Kidney capillary endothelial cell (primary cell): ENCODE measurements at regions not wholly inside any gene's neighbourhood (a gene's known extent, or its start where the extent isn't known, plus 50 kb on each side); places are given as distances from the start of the nearest gene placed in this dataset.
"Not testable (repeated sequence)": the region's sequence is repeated elsewhere in the genome, so short reads cannot be mapped to it uniquely, and the experiment has no call there.

Experiments used
- DNase-seq: peaks from one replicate; pipeline ENCODE4 v3.0.0-alpha.2; 2018; ENCODE audit warnings: low spot score

DNA sequence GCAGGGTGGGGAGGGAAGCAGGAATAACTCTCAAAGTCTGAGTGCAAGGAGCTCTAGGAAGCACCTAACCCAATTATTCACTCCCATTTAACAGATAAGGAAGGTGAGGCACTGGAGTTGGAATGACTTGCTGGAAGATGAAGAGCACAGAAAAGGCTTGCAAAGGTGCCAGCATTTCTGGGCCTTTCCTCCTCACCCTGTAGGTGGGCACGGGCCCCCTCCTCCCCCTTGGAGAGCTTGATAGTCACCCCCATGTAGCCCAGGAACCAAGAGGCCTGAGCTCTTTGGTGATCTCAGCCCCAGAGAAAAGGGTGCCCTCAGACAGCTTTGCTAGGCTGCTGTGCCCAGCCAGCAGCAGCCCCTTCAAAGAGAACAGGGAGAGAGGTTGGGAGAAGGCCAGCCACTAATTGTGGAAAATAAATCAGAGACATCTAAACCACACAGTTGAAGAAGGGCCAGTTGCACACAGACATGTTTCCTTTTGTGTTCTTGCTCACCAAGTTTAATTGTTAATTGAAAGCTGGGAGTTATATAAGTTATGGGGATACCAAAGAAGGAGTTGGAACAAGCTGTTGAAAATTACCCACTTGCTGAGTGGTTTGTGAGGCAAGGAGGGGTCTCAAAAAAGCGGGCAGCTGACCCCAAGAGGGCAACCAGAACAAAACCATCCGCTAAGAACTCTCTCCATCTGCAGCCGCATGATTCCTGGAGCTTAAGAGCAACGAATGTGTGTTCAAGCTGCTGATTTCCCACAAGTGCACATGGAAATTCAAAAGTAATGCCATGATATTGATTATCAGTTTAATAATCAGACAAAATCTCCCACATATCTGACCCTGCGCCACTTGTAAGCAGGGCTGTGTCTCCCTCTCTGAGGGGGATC is 77.0 kb downstream of the MRPL14 start:
- DNase-seq, result no peak

DNA sequence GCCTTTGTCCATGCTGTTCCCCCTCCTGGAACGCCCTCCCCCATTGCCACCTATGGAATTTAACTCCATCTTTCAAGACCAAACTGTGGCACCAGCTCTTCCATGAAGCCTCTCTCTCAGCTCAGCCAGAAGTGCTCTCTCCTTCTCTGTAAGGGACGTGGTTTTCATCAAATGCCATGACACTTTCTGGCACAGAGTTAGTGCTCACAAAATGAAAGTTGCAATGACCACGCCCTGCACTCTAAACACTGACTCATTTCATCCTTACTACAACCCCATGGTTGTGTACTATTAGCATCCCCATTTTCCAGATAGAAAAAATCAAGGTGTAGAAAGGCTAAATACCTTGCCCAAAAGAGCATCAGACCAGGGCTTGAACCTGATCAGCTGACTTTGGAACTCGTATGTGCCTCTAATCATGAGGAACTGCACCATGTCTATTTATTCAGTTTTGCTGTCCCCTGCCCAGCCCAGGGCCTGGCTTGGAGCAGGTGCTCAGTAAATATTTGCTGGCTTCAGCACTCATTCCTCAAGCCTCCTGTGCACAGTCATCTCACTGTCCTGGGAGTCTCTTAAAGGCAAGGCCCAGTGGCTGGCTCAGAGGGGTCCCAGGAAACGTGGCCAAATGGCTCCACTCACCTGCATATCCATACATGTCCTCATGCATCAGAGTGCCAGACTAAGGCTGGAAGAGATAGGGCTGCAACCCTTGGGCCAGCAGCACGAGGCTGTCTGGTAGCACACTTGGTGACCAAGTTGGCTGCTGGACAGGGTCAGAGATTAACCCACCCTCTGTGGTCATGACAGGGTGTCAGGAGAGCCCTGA is 77.9 kb downstream of the MRPL14 start:
- no peak for DNase-seq

DNA sequence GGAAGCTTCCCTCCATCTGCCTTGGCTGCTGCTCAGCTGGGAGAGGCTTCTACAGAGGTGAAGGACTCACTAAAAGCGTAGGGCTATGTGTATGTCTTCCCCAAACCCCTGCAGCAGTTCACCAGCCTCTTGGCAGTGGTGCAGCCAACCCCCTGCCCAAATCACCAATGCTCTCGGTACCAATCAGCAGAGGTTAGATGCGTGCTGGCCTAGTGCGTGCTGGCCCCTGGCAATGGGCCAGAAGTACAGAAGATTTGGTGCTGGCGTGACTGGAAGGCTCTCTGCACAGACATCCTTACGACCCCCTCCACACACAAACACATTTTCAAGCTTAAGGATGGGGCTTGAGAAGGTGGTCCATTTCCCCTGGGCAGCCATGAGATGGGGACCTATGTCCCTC is 79.0 kb downstream of the MRPL14 start:
- no peak for DNase-seq

DNA sequence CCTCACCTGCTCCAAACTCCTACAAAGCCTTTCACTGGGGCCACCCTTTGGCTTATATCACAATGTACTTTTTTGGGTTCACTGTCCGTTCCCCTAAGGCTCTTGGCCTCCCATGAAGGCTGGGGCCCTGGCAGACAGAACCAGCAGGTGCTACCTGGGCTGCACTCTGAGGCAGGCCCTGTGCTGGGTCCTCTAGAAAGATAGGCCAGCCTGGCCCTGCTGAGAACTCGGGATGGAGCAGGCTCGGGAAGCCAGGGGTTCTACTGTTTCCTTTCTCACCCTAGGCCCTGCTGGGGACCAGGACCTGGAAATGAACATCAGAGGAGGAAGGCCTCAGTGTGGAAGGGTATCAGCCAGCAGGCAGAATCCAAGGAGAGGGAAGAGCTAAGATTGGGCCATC is 79.5 kb downstream of the MRPL14 start:
- DNase-seq, result no peak

DNA sequence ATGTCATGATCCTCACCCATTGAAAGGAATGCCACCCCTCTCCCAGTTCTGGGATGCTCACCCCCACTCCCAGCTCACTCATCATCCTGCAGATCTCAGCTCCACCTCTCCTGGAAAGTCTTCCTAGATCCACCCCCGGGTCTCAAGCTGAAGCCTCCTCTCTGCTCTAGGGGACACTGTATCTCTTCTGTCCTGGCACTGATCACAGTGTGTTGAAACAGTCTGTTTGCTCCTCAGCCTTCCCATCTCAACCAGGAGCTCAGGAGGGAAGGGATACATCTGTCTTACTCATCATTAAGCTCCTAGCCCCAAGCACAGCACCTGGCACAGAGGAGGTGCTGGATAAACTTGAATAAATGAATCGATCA is 80.1 kb downstream of the MRPL14 start:
- DNase-seq, result no peak

DNA sequence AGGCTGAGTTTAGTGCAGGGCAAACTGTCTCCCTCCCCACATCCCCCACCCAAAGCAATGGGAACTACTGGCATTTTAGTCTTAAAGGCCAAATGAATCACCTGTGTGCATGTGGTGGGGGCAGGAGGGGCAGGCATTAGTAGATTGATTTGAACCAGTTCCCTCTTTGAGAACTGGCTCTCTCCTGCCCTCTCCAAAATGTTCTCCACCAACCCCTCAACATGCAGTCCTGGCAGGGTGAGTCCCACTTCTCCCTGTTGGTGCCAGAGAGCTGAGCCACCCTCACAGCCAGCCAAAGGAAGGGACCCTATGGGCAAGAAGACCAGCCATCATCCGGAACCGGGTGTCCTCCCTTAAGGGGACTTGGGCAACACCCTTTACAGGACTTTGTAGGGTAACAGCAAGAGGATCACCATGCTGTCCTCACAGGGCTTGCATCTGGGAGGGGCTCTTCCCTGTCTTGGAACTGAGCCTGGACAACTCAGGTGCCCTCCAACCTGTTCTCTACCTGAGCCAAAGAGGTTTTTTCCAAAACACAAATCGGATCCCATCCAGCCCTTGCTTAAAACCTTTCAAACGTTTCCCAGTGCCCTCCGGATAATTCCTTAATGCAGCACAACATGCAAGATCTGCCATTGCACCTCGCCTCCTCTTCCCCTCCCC is 80.6 kb downstream of the MRPL14 start:
- DNase-seq, result no peak

DNA sequence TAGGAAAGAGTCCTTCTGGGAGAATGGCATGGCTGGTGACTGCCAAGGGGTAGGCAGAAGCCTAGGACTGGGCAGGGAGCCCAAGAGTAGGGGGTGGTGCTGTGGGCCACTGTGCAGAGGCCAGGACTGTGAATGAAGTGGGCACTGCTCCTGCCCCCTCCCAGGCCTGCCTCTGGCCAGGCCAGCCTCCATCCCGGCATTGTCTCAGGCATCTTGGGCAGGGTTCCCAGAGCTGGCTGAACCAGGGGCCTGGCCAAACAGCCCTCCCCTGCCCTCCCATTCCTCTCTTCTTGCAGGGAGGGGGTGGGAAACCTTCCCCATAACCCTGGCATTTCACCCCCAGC is 81.6 kb downstream of the MRPL14 start:
- no peak for DNase-seq

DNA sequence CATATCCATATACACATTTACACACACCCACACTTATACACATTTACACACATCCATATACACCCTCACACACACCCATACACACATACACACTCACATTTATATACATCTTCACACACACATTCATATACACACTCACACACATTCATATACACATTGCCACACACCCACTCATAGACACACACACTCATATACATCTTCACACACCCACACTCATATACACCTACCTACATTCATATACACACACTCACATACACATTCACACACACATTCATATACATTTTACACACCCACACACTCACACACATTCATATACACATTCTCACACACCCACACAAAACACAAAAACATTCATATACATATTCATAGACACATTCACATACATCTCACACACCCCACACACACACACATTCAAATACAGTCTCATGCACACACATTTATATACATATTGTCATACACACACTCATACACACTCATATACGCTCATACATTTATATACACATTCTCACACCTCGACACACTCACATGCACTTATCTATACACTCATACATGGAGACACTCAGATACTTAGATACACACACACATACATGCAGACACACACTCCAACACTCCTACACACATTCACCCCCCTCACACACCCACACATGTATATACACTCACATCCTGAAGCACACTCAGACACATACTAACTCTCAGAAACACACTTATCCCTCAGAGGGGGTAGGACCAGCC is 82.1 kb downstream of the MRPL14 start:
- no peak for DNase-seq

DNA sequence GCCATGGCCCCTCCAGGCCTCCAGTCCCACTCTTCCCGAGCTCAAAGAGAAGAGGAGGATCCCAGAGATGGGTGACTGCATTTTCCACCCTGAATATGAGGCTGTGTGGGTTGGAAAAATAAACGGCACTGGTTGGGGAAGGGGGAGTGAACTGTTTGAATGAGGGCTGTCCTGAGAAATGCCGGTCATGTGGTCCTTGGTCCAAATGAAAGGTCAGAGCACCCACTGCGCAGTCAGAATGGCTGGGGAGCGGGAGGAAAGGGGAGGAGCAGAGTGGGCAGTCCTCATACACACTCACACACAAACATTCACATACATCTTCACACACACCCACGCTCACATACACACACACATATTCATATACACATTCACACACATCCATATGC is 83.1 kb downstream of the MRPL14 start:
- DNase-seq, result no peak

DNA sequence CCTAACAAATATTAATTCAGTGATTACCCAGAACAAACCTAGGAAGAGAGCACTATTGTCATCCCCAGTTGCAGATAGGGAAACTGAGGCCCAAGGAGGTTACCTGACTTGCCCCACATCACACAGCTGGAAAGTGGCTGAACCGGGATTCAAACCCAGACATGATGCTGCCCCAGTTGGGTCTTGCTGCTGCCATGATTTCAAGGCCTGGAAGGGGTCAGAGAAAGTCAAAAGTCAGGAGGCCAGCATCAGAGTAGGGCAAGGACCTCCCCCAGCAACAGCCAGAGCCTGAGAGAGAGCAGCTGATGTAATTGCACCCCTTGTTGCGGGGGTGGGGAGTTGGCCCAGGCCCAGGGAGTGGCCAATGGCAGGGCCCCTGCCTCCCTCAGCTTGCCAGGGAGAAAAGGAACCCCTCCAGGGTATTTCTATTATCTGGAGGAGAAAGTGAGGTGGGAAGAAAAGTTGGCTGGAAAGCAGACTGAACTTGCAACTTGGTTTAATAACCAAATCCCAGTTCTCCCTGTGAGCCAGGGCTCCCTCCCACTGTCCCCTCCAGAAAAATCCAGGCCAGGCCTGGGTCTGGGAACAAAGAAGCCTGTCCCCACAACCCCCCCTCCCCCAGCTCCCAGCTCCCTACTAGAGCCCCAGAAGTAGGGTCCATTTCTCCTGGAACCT is 83.6 kb downstream of the MRPL14 start:
- DNase-seq, result no peak

DNA sequence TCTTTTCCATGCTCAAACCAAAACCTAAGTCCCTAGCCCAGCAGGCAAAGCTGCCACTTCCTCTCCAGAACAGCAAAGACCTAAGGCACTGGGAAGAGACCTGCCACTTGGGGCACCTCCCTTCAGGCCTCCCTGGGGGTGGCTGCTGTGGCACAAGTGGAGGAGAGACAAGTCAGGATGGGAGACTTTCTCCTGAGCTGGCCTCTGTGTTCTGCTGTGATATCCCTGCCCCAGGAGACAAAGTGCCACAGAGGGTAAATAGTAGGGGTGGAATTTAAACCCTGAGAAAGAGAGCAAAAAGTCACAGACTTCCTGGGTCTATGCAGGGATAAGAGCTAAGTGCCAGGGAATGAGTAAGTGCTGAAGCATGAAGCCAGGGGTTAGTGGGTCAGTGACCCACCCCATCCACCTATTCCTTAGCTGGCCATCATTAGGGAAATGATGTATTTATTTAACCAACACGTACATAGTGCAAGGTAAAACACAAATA is 84.2 kb downstream of the MRPL14 start:
- DNase-seq, result no peak

DNA sequence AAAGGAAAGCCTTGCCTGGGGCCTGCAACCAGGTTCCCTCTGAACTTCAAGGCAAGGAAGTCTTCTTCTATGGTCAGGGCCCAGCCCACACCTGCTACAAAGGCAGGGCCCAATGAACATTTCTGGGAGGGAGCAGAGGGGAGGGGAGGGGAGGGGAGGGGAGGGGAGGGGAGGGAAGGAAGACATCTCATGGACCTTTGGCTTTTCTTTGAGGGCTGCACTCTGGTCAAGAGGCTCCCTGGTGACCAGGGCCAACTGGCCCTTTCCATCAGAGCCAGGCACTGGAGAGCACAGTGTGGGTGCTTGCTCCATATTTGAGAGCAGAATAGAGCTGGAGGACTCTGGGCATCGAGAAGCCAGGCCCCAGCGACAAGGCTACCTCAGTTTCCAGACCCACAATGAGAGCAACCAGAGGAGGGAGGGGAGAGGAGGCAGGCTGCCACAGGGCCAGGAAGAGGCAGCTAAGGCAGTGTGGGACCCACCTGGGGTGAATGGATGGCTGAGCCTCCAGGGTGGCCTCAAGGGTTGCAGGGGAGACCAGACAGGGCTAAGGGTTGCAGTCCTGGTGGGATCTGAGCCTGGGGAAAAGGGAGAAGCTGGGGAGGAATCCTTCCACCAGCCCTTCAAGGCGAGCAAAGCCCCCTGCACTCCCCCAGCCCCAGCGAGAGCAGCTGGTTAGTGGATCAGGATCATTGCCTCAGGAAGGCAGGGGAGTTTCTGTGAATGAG is 84.8 kb downstream of the MRPL14 start:
- DNase-seq, result no peak

DNA sequence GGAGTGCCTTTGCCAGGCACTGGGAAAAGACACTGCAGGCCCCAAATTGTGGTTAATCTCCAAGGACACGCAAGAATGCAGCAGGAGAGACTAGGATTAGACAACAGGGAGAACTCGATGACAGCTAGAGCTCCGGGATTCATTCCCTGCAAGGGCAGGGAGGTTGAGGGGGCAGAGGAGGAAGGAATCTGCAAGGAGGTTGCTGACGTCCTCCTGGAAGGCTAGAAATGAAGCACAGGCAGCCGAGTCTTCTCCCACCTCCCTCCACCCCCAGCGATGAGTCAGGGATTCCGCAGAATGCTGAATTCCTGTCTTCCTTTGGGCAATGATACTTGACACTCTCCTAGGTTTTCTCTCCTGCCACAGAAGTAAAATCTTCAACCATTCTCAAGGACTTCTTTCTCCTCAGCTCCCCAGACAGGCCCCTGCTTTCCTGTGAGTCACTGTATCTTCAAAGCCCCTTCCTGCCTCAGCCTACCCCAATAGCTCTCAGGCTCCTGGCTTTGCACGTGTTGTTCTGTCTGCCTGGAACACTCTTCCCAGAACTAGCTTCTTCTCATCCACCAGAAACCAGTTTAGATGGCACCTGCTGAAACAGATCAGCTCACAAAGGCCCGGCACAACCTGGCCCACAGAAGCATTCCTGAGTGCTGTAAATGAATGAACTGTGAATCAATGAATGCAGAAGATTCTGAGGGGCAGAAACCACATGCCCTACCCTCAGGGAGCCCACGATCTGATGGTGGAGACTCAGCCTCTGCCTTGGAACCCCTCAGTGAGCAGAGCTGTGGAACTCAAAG is 85.6 kb downstream of the MRPL14 start:
- DNase-seq, result peak; percentile 89

DNA sequence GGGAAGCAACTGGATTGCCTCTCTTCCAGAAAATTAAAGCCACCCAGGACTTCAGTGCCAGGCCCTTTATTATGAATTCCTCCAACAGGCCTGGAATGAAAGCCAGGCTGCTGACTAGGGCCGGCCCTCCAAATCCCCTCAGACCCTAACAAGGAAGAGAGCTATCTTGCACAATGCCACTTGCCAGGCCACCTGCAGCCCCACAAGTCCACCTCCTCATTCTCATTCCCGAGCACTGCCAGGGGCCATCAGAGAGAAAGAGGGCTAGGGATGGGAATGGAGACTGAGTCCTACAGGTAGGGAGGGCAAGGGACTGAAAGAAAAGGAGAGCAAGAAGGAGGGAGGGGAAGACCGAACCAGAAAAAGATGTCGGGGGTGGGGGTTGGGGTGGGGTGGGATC is 86.5 kb downstream of the MRPL14 start:
- DNase-seq, result no peak

DNA sequence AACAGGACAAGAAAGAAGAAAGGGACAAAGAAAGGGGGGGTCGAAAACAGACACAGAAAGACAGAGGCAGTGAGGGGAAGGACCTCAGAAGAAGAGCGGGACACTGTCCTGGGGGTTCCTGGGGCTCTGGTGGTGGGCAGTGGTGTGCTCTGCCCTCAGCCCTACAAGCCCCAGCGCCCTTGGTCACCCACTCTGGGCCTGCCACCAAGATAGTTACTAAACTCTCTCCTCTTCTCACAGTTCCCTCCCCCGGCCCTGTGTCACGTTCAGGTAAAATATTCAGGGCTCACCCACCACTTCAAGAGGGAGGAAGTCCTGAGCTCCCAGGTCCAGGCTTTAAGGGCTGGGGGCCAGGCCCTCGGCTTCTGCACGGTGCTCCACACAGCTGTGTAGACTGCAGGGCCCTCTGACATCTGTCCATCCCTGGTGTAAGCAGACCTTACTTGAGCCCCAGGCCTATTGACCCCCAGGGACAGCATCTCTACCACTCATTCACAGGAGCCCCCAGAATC is 87.4 kb downstream of the MRPL14 start:
- DNase-seq, result no peak

DNA sequence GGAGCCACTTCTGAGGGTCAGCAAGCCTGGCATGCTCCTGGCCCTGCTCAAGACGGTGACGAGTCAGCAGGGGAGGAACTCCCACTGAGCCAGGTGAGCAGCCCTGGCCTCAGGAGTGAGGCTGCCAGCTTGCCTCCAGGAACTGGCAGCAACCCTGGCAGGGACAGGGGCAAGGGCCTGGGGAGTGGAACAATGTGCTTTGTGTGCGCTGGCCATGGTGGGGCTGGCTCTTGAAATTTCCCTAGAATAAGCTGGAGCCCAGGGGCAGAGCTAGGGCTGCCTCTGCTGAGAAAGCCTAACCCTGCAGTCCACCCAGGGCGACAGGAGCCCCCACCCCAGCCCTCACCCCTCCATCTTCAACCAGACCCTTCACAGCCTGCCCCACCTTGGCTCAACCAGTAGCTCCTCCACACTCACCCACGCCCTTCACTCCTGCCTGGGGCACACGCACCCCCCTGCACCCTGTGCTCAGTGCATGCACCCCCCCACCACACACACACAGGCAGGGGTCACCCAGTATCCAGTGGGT is 88.0 kb downstream of the MRPL14 start:
- no peak for DNase-seq

DNA sequence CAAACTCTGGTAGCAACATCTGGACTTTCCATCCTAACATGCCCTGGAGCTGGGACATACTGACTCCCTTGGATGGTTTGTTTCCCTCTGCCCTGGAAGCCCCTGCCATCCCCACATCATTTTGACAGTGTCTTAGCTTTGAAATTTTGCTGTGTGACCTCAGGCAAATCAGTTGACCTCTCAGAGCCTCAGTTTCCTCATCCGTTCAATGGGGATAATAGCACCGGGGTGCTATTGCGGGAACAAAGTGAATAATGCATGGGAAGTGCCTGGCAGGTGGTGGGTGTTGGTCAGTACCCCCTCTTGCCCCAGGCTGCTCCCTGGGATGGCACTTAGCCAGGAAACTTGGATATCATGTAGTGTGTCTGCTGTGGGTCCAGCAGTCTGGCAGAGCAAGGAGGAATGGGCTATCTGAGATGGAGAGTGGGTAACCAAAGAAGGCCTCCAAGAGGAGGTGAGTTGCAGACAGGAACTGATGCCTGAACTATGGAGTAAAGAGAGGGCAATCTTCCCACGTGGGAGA is 88.6 kb downstream of the MRPL14 start:
- DNase-seq, result no peak

DNA sequence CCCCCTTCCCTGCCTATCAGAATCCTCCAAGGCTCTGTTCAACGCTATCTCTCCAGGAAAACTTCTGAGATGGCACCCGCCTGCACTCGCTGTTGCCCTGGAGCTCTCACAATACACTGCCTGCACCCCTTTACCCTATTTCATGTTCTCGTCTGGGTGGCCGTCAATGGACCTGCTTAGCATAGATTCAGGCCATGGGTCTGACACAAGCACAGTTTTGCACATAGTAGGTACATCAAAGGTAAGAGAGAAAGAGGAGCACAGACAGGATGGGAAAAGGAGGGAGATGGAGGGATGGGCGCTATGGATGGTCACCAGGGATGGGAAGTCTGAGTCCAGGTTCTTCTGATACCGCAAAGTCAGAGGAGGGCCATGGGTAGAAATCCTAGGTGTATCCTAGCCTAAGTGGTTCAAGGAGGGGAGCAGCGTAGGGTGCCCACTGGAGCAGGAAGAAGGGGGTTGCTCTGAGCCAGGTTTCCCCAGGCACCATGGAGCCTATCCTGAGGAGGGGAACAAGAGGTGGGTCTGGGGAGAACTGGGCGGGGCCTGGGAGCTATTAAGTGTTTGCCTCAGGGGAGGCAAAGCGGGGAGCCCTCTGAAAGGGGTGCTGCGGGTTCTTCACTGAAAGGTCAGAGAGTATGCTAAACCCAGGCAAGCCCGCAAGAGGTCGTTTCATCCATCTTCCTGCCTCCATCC is 89.3 kb downstream of the MRPL14 start:
- no peak for DNase-seq

DNA sequence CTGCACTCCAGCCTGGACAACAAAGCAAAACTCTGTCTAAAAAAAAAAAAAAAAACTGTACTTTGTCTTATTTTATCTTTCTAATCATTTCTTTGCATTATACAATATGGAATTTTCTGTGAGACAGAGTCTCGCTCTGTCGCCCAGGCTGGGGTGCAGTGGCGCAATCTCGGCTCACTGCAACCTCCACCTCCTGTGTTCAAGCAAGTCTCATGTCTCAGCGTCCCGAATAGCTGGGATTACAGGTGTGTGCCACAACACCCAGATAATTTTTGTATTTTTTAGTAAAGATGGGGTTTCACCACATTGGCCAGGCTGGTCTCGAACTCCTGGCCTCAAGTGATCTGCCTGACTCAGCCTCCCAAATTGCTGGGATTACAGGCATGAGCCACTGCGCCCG is 90.0 kb downstream of the MRPL14 start:
- not testable (repeated sequence) for DNase-seq
